ENCODE measurements at regions not wholly inside any gene's neighbourhood (a gene's known extent, or its start where the extent isn't known, plus 50 kb on each side); places are given as distances from the start of the nearest gene placed in this dataset.

GRCh38 chr15:50820808-50821382 is 55.4 kb upstream of the SPPL2A start:
- H3K9ac ChIP-seq (ENCODE audit: low read length), result no peak overlapping the region
- Mint-ChIP-seq H3K27me3 (peaks cover 6% of the 10 kb centered on the region), H3K27ac (no peak overlapping the region), H3K4me1 (no peaks in the 10 kb centered on the region), H3K9me3 (ENCODE audit: insufficient read depth) (no peaks in the 10 kb centered on the region), H3K4me3 (no peak overlapping the region)
- H3K4me1 ChIP-seq (ENCODE audit: control insufficient read depth in 2 of 2, insufficient read depth in 2 of 2, low read length in 2 of 2), result no peaks in the 10 kb centered on the region
- no peak overlapping the region for H2AFZ ChIP-seq (ENCODE audit: insufficient read depth, low read depth, low read length, poor library complexity, severe bottlenecking)
- no peak overlapping the region for H3K27ac ChIP-seq (ENCODE audit: low read length in 2 of 2)
- no peak for DNase-seq
- H3K4me2 ChIP-seq (replicated peaks; ENCODE audit: low read depth, low read length, poor library complexity, severe bottlenecking), result no peak overlapping the region
- intact Hi-C loops (cut with micrococcal nuclease), result no loop called here
- CTCF ChIA-PET, result no interaction called here
- no peaks in the 10 kb centered on the region for H3K79me2 ChIP-seq (ENCODE audit: control insufficient read depth, insufficient read depth, low read length)
- no peaks in the 10 kb centered on the region for H3K27me3 ChIP-seq (replicated peaks in 1 of 4; ENCODE audit: control extremely low read depth in 1 of 4, control insufficient read depth in 3 of 4, insufficient read depth in 4 of 4, low read length in 3 of 4)
- H3K9me3 ChIP-seq (ENCODE audit: control extremely low read depth in 1 of 3, control insufficient read depth in 2 of 3, insufficient read depth in 1 of 3, low read length in 2 of 3), result no peaks in the 10 kb centered on the region
- POLR2A ChIA-PET, result interaction anchor here (0.6 kb wide), 1 partner anchor 90 kb away, joined by 3 read pairs; no protein-coding TSS in a partner anchor
- H4K20me1 ChIP-seq (ENCODE audit: control insufficient read depth, insufficient read depth, low read length, poor library complexity, severe bottlenecking), result no peaks in the 10 kb centered on the region
- no peak for ATAC-seq (ENCODE audit: low read depth)
- H3K4me3 ChIP-seq (ENCODE audit: control extremely low read depth in 1 of 5, extremely low read depth in 1 of 5, insufficient read depth in 1 of 5, low read depth in 2 of 5, low read length in 4 of 5), result no peak overlapping the region
- no peaks in the 10 kb centered on the region for H3K36me3 ChIP-seq (replicated peaks in 1 of 2; ENCODE audit: control extremely low read depth in 1 of 2, control insufficient read depth in 1 of 2, extremely low read depth in 1 of 2, insufficient read depth in 2 of 2, low read length in 1 of 2)
- TF ChIP-seq, protein P1, sequence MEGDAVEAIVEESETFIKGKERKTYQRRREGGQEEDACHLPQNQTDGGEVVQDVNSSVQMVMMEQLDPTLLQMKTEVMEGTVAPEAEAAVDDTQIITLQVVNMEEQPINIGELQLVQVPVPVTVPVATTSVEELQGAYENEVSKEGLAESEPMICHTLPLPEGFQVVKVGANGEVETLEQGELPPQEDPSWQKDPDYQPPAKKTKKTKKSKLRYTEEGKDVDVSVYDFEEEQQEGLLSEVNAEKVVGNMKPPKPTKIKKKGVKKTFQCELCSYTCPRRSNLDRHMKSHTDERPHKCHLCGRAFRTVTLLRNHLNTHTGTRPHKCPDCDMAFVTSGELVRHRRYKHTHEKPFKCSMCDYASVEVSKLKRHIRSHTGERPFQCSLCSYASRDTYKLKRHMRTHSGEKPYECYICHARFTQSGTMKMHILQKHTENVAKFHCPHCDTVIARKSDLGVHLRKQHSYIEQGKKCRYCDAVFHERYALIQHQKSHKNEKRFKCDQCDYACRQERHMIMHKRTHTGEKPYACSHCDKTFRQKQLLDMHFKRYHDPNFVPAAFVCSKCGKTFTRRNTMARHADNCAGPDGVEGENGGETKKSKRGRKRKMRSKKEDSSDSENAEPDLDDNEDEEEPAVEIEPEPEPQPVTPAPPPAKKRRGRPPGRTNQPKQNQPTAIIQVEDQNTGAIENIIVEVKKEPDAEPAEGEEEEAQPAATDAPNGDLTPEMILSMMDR (IDR thresholded peaks at IDR 0.05), result no peak
- TF ChIP-seq EZH2 (IDR thresholded peaks at IDR 0.05; ENCODE audit: borderline replicate concordance, insufficient read depth, low read depth, low read length, poor library complexity, severe bottlenecking), result no peak
- 100% methylated on average over 3 of the region's 6 CpGs for WGBS (ENCODE audit: insufficient coverage)

DNA sequence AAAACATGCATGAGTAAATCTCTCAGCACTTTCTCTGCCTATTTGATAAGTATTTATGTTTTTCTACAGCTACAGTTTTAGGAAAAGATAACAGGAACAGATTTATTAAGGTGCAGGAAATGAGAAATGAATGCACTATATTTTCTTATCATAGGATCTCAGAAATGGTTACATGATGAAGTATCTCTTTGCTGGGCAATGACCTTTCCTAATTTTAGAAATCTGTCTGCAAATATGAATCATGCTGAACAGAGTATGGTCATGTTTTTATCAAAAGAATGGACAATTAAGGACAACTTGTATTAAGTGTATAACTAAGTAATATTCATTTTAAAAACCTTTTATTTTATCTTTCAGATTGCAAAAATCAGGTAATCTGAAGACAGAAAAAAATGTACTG is 53.8 kb upstream of the SPPL2A start:
- no peak overlapping the region for H3K9ac ChIP-seq (ENCODE audit: low read length)
- no peak overlapping the region for H3K4me3 Mint-ChIP-seq
- H3K4me2 ChIP-seq (replicated peaks; ENCODE audit: low read depth, low read length, poor library complexity, severe bottlenecking), result no peak overlapping the region
- H3K27ac Mint-ChIP-seq, result no peak overlapping the region
- no peak for TF ChIP-seq EZH2 (IDR thresholded peaks at IDR 0.05; ENCODE audit: borderline replicate concordance, insufficient read depth, low read depth, low read length, poor library complexity, severe bottlenecking)
- TF ChIP-seq, protein P1 (IDR thresholded peaks at IDR 0.05), result no peak
- CTCF ChIA-PET, result no interaction called here
- H3K79me2 ChIP-seq (ENCODE audit: control insufficient read depth, insufficient read depth, low read length), result no peaks in the 10 kb centered on the region
- H3K4me3 ChIP-seq (ENCODE audit: control extremely low read depth in 1 of 5, extremely low read depth in 1 of 5, insufficient read depth in 1 of 5, low read depth in 2 of 5, low read length in 4 of 5), result no peak overlapping the region
- H3K4me1 ChIP-seq (ENCODE audit: control insufficient read depth in 2 of 2, insufficient read depth in 2 of 2, low read length in 2 of 2), result no peaks in the 10 kb centered on the region
- H4K20me1 ChIP-seq (ENCODE audit: control insufficient read depth, insufficient read depth, low read length, poor library complexity, severe bottlenecking), result no peaks in the 10 kb centered on the region
- POLR2A ChIA-PET, result no interaction called here
- no peak overlapping the region for H3K27ac ChIP-seq (ENCODE audit: low read length in 2 of 2)
- no peaks in the 10 kb centered on the region for H3K27me3 ChIP-seq (replicated peaks in 1 of 4; ENCODE audit: control extremely low read depth in 1 of 4, control insufficient read depth in 3 of 4, insufficient read depth in 4 of 4, low read length in 3 of 4)
- H3K4me1 Mint-ChIP-seq, result no peaks in the 10 kb centered on the region
- H3K9me3 ChIP-seq (ENCODE audit: control extremely low read depth in 1 of 3, control insufficient read depth in 2 of 3, insufficient read depth in 1 of 3, low read length in 2 of 3), result no peaks in the 10 kb centered on the region
- H3K27me3 Mint-ChIP-seq, result peaks cover 7% of the 10 kb centered on the region
- no peak overlapping the region for H2AFZ ChIP-seq (ENCODE audit: insufficient read depth, low read depth, low read length, poor library complexity, severe bottlenecking)
- DNase-seq, result no peak
- no peaks in the 10 kb centered on the region for H3K36me3 ChIP-seq (replicated peaks in 1 of 2; ENCODE audit: control extremely low read depth in 1 of 2, control insufficient read depth in 1 of 2, extremely low read depth in 1 of 2, insufficient read depth in 2 of 2, low read length in 1 of 2)
- no peak for ATAC-seq (ENCODE audit: low read depth)
- no peaks in the 10 kb centered on the region for H3K9me3 Mint-ChIP-seq (ENCODE audit: insufficient read depth)
- intact Hi-C loops (cut with micrococcal nuclease), result no loop called here

All from B cell (primary cell).